K562 (cell line): ENCODE measurements at regions not wholly inside any gene's neighbourhood (a gene's known extent, or its start where the extent isn't known, plus 50 kb on each side); places are given as distances from the start of the nearest gene placed in this dataset.

Experiments
- ATAC-seq: fragments of 200-7000 bp; cut with Tn5 transposase; 3 replicates; pipeline ENCODE4 v1.9.1; 2020; ENCODE audit warnings: moderate library complexity
- BruUV-seq: library from RNA; stranded (reverse); fragments of 400-500 nt; replicated peaks from 2 replicates; lab custom pipeline; 2021; lab: Mats Ljungman, UMichigan
- CTCF ChIA-PET: fragments of 300-600 bp; formaldehyde crosslinking; extraction: SDS; loops from one replicate; lab custom pipeline; 2021; ENCODE audit warnings: low intra/inter-chr PET ratio; lab: Yijun Ruan, JAX
- POLR2A ChIA-PET: fragments of 300-600, 350-650 bp; sonication (Branson Sonifier 250); formaldehyde crosslinking; extraction: SDS; loops from one replicate; lab custom pipeline; 2021; ENCODE audit warnings: antibody characterized with exemption, inconsistent platforms; lab: Yijun Ruan, JAX
- DNase-seq, 4 experiments: peaks; one replicate each; pipeline versions ENCODE4 v3.0.0 to v3.0.0-alpha.2; 2011 to 2018; ENCODE audit warnings: low spot score in 3 of 4, mixed read lengths in 3 of 4; ENCODE audit errors: extremely low read depth in 1 of 4
- FAIRE-seq: peaks from 2 replicates; lab custom pipeline; 2011; peaks lifted over from hg19 to GRCh38; lab: Jason Lieb, UNC
- H2AFZ ChIP-seq: 2 replicates; pipeline ENCODE4 v1.6.0; 2011; ENCODE audit warnings: low read depth, low read length, control low read depth, inconsistent platforms
- H3K27ac ChIP-seq: fragments of 200-600 bp; 3 replicates; pipeline ENCODE4 v1.8.0; 2011; ENCODE audit warnings: low read depth, mild to moderate bottlenecking, control low read depth, inconsistent platforms, low read length, moderate library complexity, mixed read lengths; ENCODE audit errors: extremely low read depth
- H3K27me3 ChIP-seq, 2 experiments: fragments of 300-600 bp in 1 of 2; 2 replicates in 1 of 2; 3 replicates in 1 of 2; pipeline versions ENCODE4 v1.6.0 to v1.8.0; 2011; ENCODE audit warnings: inconsistent platforms in 2 of 2, low read length in 2 of 2, mild to moderate bottlenecking in 1 of 2, mixed read lengths in 1 of 2, moderate library complexity in 1 of 2; ENCODE audit not compliant: control insufficient read depth in 2 of 2, insufficient read depth in 2 of 2
- H3K36me3 ChIP-seq: fragments of 300-600 bp; 3 replicates; pipeline ENCODE4 v1.8.0; 2011; ENCODE audit warnings: mild to moderate bottlenecking, low read length, inconsistent platforms; ENCODE audit not compliant: control insufficient read depth, insufficient read depth
- H3K4me1 ChIP-seq, 2 experiments: fragments of 200-600 bp in 1 of 2; replicated peaks in 1 of 2; 2 replicates in 1 of 2; 3 replicates in 1 of 2; pipeline versions ENCODE4 v1.5.1 to v1.8.0; 2011; ENCODE audit warnings: inconsistent platforms in 2 of 2, low read length in 2 of 2, mild to moderate bottlenecking in 1 of 2, mixed read lengths in 1 of 2, moderate library complexity in 1 of 2; ENCODE audit not compliant: control insufficient read depth in 2 of 2, insufficient read depth in 2 of 2
- H3K4me2 ChIP-seq: 2 replicates; pipeline ENCODE4 v1.6.1; 2011; ENCODE audit warnings: low read length, control low read depth, inconsistent platforms, mixed read lengths; ENCODE audit not compliant: insufficient read depth
- H3K4me3 ChIP-seq: fragments of 200-600 bp; sonication (generic), shearing (Covaris generic); 2 replicates; pipeline ENCODE4 v1.5.1; 2016; ENCODE audit warnings: control low read depth, inconsistent platforms
- H3K79me2 ChIP-seq: fragments of 200-600 bp; 3 replicates; pipeline ENCODE4 v1.8.0; 2011; ENCODE audit warnings: low read length, inconsistent platforms; ENCODE audit not compliant: control insufficient read depth, insufficient read depth
- H3K9ac ChIP-seq, 2 experiments: 2 replicates each; pipeline versions ENCODE4 v1.6.0 to v1.6.1; 2011; ENCODE audit warnings: low read depth in 2 of 2, low read length in 2 of 2, control low read depth in 1 of 2, inconsistent platforms in 1 of 2, mild to moderate bottlenecking in 1 of 2, mixed read lengths in 1 of 2; ENCODE audit not compliant: insufficient read depth in 1 of 2
- H3K9me1 ChIP-seq: one replicate; pipeline ENCODE4 v1.6.0; 2011; ENCODE audit warnings: inconsistent platforms, mild to moderate bottlenecking, low read length, moderate library complexity; ENCODE audit not compliant: control insufficient read depth, insufficient read depth
- H3K9me3 ChIP-seq: replicated peaks from 2 replicates; pipeline ENCODE4 v1.5.1; 2011; ENCODE audit warnings: low read depth, low read length, inconsistent platforms; ENCODE audit not compliant: control insufficient read depth, insufficient read depth
- H4K20me1 ChIP-seq: replicated peaks from 2 replicates; pipeline ENCODE4 v1.6.1; 2011; ENCODE audit warnings: low read length, inconsistent platforms, mixed read lengths; ENCODE audit not compliant: control insufficient read depth, insufficient read depth
- ARNT ChIP-seq, 2 experiments: fragments of 450-650 bp; IDR thresholded peaks; 2 replicates each; pipeline ENCODE4 v1.6.1; 2016; ENCODE audit warnings: mild to moderate bottlenecking in 1 of 2
- ATF1 ChIP-seq, 2 experiments: fragments of 450-650 bp in 1 of 2; IDR thresholded peaks; 2 replicates each; pipeline ENCODE4 v1.6.1; 2016; ENCODE audit warnings: missing compliant biosample characterization in 1 of 2, missing genetic modification characterization in 1 of 2
- C11orf30 ChIP-seq: fragments of 450-650 bp; IDR thresholded peaks from 2 replicates; pipeline ENCODE4 v1.6.1; 2016; ENCODE audit warnings: low read depth, mild to moderate bottlenecking
- CAMTA2 ChIP-seq: fragments of 250-450 bp; sonication (Bioruptor Pico); conservative IDR thresholded peaks from 2 replicates; pipeline ENCODE4 v1.5.1; 2022
- ETV6 ChIP-seq, 3 experiments: fragments of 150-350 bp in 1 of 3; sonication (generic) in 1 of 3; formaldehyde crosslinking in 1 of 3; IDR thresholded peaks; 2 replicates each; pipeline versions ENCODE4 v1.6.1 to v1.8.0; 2014 to 2022; ENCODE audit warnings: borderline replicate concordance in 2 of 3, low read depth in 2 of 3, antibody characterized with exemption in 1 of 3, low read length in 1 of 3, mild to moderate bottlenecking in 1 of 3, missing genetic modification reagents in 1 of 3
- FOXA1 ChIP-seq: fragments of 450-650 bp; IDR thresholded peaks from 2 replicates; pipeline ENCODE4 v1.6.1; 2016; ENCODE audit warnings: mild to moderate bottlenecking, borderline replicate concordance
- KDM5B ChIP-seq: fragments of 200-600 bp; sonication (generic); IDR thresholded peaks from 2 replicates; pipeline ENCODE4 v1.6.1; 2012; ENCODE audit warnings: low read depth, mild to moderate bottlenecking, moderate library complexity, low read length, control low read depth, inconsistent platforms; ENCODE audit not compliant: insufficient replicate concordance
- NFYB ChIP-seq: IDR thresholded peaks from 2 replicates; pipeline ENCODE4 v1.6.1; 2011; ENCODE audit warnings: mild to moderate bottlenecking, moderate library complexity; ENCODE audit not compliant: insufficient read length; ENCODE audit errors: extremely low read depth
- RBM22 ChIP-seq: fragments of 200-400 bp; formaldehyde crosslinking; IDR thresholded peaks from 2 replicates; pipeline ENCODE4 v1.6.1; 2018; ENCODE audit warnings: low read length, low read depth; ENCODE audit not compliant: poor library complexity, severe bottlenecking
- SMAD3 ChIP-seq: fragments of 450-650 bp; formaldehyde crosslinking; conservative IDR thresholded peaks from 2 replicates; pipeline ENCODE4 v1.4.0; 2020; ENCODE audit warnings: mild to moderate bottlenecking
- TSC22D4 ChIP-seq: fragments of 450-650 bp; IDR thresholded peaks from 2 replicates; pipeline ENCODE4 v1.6.1; 2016; ENCODE audit warnings: missing genetic modification characterization, missing biosample characterization, control low read depth
- U2AF1 ChIP-seq: fragments of 200-400 bp; formaldehyde crosslinking; optimal IDR thresholded peaks from 2 replicates; pipeline ENCODE3; 2017; ENCODE audit warnings: mild to moderate bottlenecking, low read depth, low read length, moderate library complexity
- ZBTB1 ChIP-seq: sonication (generic); formaldehyde crosslinking; IDR thresholded peaks from 2 replicates; pipeline ENCODE4 v1.8.1; 2023; ENCODE audit warnings: missing genetic modification reagents, low read depth, mild to moderate bottlenecking, borderline replicate concordance
- ZNF133 ChIP-seq: fragments of 250-450 bp; sonication (Bioruptor Pico); IDR thresholded peaks from 2 replicates; pipeline ENCODE4 v1.4.0; 2020; ENCODE audit warnings: mild to moderate bottlenecking
- ZNF174 ChIP-seq: fragments of 250-450 bp; sonication (Bioruptor Pico); IDR thresholded peaks from 2 replicates; pipeline ENCODE4 v1.4.0; 2020; ENCODE audit warnings: mild to moderate bottlenecking
- ZNF23 ChIP-seq: fragments of 250-450 bp; sonication (Bioruptor Pico); IDR thresholded peaks from 2 replicates; pipeline ENCODE4 v1.4.0; 2020; ENCODE audit warnings: mild to moderate bottlenecking
- ZNF384 ChIP-seq: IDR thresholded peaks from 2 replicates; pipeline ENCODE4 v1.6.1; 2012; ENCODE audit warnings: low read depth, low read length, improper control_type of control experiment
- ZNF408 ChIP-seq: fragments of 250-450 bp; sonication (Bioruptor Pico); IDR thresholded peaks from 2 replicates; pipeline ENCODE4 v1.4.0; 2020; ENCODE audit warnings: low read depth, mild to moderate bottlenecking, moderate library complexity
- WGBS: fragments of 100-300 bp; shearing (Covaris generic); methylation state at CpG from one replicate; pipeline ENCODE4 v1.1.6; 2016; ENCODE audit warnings: low coverage, mixed read lengths; ENCODE audit not compliant: insufficient coverage; ENCODE audit errors: missing lambda C conversion rate; 5-methylcytosine and 5-hydroxymethylcytosine counted together
- in situ Hi-C: fragments of 300-500 bp; cut with MboI; formaldehyde crosslinking; loops from 4 replicates; pipeline ENCODE4 v1.15.0; 2018; ENCODE audit warnings: inconsistent platforms, mixed read lengths
- intact Hi-C: fragments of 100-400 bp; cut with micrococcal nuclease; formaldehyde crosslinking; loops from 2 replicates; pipeline ENCODE4 v1.14.2; 2022
- TF ChIP-seq, protein P1 (sequence below): fragments of 450-650 bp; IDR thresholded peaks from 2 replicates; pipeline ENCODE4 v1.6.1; 2017; ENCODE audit warnings: antibody characterized with exemption, mild to moderate bottlenecking

- in situ Hi-C loops (no loop called here), intact Hi-C loops (no loop called here)
- no peak for FAIRE-seq
Measured at GRCh38 chr13:19090495-19090894, 91.1 kb downstream of the TUBA3C start.

More at GRCh38 chr13:19090495-19090894, 91.1 kb downstream of the TUBA3C start:
- DNase-seq (no peak), ATAC-seq (no peak)
- no peak overlapping the region for H2AFZ ChIP-seq
- 10% methylated on average over 12 of the region's 17 CpGs for WGBS
- no peaks in the 10 kb centered on the region for H3K9me1 ChIP-seq
- H3K36me3 ChIP-seq: no peaks in the 10 kb centered on the region
- ChIA-PET CTCF (no interaction called here), POLR2A (interaction anchor here (1.2 kb wide), 1 partner anchor 18 kb away, joined by 4 read pairs; no protein-coding TSS in a partner anchor)
- TF ChIP-seq ZNF174 (no peak), CAMTA2 (CRISPR knock-in tag) (no peak), ARNT (IDR thresholded peaks at IDR 0.05) (no peak), RBM22 (no peak), ZNF133 (CRISPR knock-in tag) (no peak), ETV6 (IDR thresholded peaks at IDR 0.05; ENCODE audit: borderline replicate concordance in 1 of 2, low read depth in 2 of 2, low read length in 1 of 2) (no peak), ETV6 (CRISPR knock-in tag; IDR thresholded peaks at IDR 0.05; ENCODE audit: borderline replicate concordance) (no peak), ATF1 (CRISPR knock-in tag; IDR thresholded peaks at IDR 0.05) (no peak), ATF1 (tag; IDR thresholded peaks at IDR 0.05) (no peak), NFYB (no peak), KDM5B (no peak), FOXA1 (no peak), ZNF384 (no peak), SMAD3 (CRISPR knock-in tag) (no peak), ZBTB1 (CRISPR knock-in tag) (no peak), ZNF408 (CRISPR knock-in tag) (no peak), ZNF23 (CRISPR knock-in tag) (no peak), U2AF1 (no peak), TSC22D4 (no peak), C11orf30 (no peak)
- TF ChIP-seq, protein P1, sequence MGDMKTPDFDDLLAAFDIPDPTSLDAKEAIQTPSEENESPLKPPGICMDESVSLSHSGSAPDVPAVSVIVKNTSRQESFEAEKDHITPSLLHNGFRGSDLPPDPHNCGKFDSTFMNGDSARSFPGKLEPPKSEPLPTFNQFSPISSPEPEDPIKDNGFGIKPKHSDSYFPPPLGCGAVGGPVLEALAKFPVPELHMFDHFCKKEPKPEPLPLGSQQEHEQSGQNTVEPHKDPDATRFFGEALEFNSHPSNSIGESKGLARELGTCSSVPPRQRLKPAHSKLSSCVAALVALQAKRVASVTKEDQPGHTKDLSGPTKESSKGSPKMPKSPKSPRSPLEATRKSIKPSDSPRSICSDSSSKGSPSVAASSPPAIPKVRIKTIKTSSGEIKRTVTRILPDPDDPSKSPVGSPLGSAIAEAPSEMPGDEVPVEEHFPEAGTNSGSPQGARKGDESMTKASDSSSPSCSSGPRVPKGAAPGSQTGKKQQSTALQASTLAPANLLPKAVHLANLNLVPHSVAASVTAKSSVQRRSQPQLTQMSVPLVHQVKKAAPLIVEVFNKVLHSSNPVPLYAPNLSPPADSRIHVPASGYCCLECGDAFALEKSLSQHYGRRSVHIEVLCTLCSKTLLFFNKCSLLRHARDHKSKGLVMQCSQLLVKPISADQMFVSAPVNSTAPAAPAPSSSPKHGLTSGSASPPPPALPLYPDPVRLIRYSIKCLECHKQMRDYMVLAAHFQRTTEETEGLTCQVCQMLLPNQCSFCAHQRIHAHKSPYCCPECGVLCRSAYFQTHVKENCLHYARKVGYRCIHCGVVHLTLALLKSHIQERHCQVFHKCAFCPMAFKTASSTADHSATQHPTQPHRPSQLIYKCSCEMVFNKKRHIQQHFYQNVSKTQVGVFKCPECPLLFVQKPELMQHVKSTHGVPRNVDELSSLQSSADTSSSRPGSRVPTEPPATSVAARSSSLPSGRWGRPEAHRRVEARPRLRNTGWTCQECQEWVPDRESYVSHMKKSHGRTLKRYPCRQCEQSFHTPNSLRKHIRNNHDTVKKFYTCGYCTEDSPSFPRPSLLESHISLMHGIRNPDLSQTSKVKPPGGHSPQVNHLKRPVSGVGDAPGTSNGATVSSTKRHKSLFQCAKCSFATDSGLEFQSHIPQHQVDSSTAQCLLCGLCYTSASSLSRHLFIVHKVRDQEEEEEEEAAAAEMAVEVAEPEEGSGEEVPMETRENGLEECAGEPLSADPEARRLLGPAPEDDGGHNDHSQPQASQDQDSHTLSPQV: no peak
- no peak overlapping the region for H3K27ac ChIP-seq
- H3K79me2 ChIP-seq: no peaks in the 10 kb centered on the region
- H4K20me1 ChIP-seq: no peaks in the 10 kb centered on the region
- no peak overlapping the region for H3K4me2 ChIP-seq
- H3K4me1 ChIP-seq: no peaks in the 10 kb centered on the region
- no peak overlapping the region for H3K9ac ChIP-seq
- no TSS peak for BruUV-seq
- no peaks in the 10 kb centered on the region for H3K9me3 ChIP-seq
- no peak overlapping the region for H3K4me3 ChIP-seq
- H3K27me3 ChIP-seq: no peaks in the 10 kb centered on the region
